CD4-positive, alpha-beta T cell (primary cell): ENCODE measurements at regions not wholly inside any gene's neighbourhood (a gene's known extent, or its start where the extent isn't known, plus 50 kb on each side); places are given as distances from the start of the nearest gene placed in this dataset.

Experiments used
- ATAC-seq: fragments of 200-7000 bp; cut with Tn5 transposase; one replicate; pipeline ENCODE4 v1.10.0; 2022; ENCODE audit warnings: mild to moderate bottlenecking; ENCODE audit not compliant: poor library complexity
- CTCF ChIA-PET: fragments of 350-600 bp; sonication (Branson Sonifier 250); formaldehyde crosslinking; loops from one replicate; lab custom pipeline; 2021; ENCODE audit warnings: antibody characterized with exemption, inconsistent platforms; lab: Charles Lee
- POLR2A ChIA-PET: fragments of 350-600 bp; sonication (Branson Sonifier 250); formaldehyde crosslinking; loops from one replicate; lab custom pipeline; 2021; ENCODE audit warnings: antibody characterized with exemption, inconsistent platforms; lab: Charles Lee
- DNase-seq, 14 experiments: peaks; one replicate each; pipeline ENCODE4 v3.0.0-alpha.2; 2013 to 2020; ENCODE audit warnings: mixed read lengths in 2 of 14
- H3K27ac ChIP-seq, 2 donors: one replicate each; pipeline versions ENCODE4 v1.5.1 to v1.7.0; 2013; ENCODE audit warnings: low read length in 2 of 2, low read depth in 1 of 2, mild to moderate bottlenecking in 1 of 2
- H3K27me3 ChIP-seq, 2 experiments: 1 replicate in 1 of 2; 2 replicates in 1 of 2; pipeline versions ENCODE4 v1.6.1 to v1.7.0; 2013; ENCODE audit warnings: low read length in 2 of 2, control low read depth in 1 of 2, mild to moderate bottlenecking in 1 of 2, moderate library complexity in 1 of 2; ENCODE audit not compliant: insufficient read depth in 2 of 2, control insufficient read depth in 1 of 2
- H3K36me3 ChIP-seq: one replicate; pipeline ENCODE4 v1.6.1; 2013; ENCODE audit warnings: low read length, control low read depth; ENCODE audit not compliant: insufficient read depth
- H3K4me1 ChIP-seq: one replicate; pipeline ENCODE4 v1.6.1; 2013; ENCODE audit warnings: low read length, control low read depth; ENCODE audit not compliant: insufficient read depth
- H3K4me3 ChIP-seq: one replicate; pipeline ENCODE4 v1.5.1; 2013; ENCODE audit warnings: mild to moderate bottlenecking, low read length, moderate library complexity
- H3K9me3 ChIP-seq, 2 experiments: 1 replicate in 1 of 2; 2 replicates in 1 of 2; pipeline versions ENCODE4 v1.6.1 to v1.7.0; 2013; ENCODE audit warnings: low read length in 2 of 2, mild to moderate bottlenecking in 2 of 2, control low read depth in 1 of 2, moderate library complexity in 1 of 2; ENCODE audit not compliant: control insufficient read depth in 1 of 2, insufficient read depth in 1 of 2
- H3K27ac Mint-ChIP-seq: one replicate; pipeline ENCODE4 v1.8.0; 2020; ENCODE audit warnings: mixed read lengths
- H3K27me3 Mint-ChIP-seq: one replicate; pipeline ENCODE4 v1.8.0; 2021; ENCODE audit warnings: mixed read lengths
- H3K36me3 Mint-ChIP-seq: one replicate; pipeline ENCODE4 v1.8.0; 2021; ENCODE audit warnings: low read depth, mixed read lengths
- H3K4me1 Mint-ChIP-seq: one replicate; pipeline ENCODE4 v1.8.0; 2021; ENCODE audit warnings: low read depth, mixed read lengths
- H3K4me3 Mint-ChIP-seq: one replicate; pipeline ENCODE4 v1.8.0; 2020; ENCODE audit warnings: mild to moderate bottlenecking, mixed read lengths
- H3K9me3 Mint-ChIP-seq: one replicate; pipeline ENCODE4 v1.8.0; 2020; ENCODE audit warnings: mixed read lengths
- intact Hi-C, 2 experiments: fragments of 100-400 bp; cut with DNase I in 1 of 2; cut with micrococcal nuclease in 1 of 2; formaldehyde crosslinking; loops; one replicate each; pipeline versions ENCODE4 v1.15.1 to v1.9.0; 2023 to 2025; cut with DNase I, micrococcal nuclease
- TF ChIP-seq, protein P1 (sequence below): fragments of 200-600 bp; IDR thresholded peaks from one replicate; pipeline ENCODE4 v1.8.0; 2022; ENCODE audit warnings: antibody characterized with exemption, mild to moderate bottlenecking

DNA sequence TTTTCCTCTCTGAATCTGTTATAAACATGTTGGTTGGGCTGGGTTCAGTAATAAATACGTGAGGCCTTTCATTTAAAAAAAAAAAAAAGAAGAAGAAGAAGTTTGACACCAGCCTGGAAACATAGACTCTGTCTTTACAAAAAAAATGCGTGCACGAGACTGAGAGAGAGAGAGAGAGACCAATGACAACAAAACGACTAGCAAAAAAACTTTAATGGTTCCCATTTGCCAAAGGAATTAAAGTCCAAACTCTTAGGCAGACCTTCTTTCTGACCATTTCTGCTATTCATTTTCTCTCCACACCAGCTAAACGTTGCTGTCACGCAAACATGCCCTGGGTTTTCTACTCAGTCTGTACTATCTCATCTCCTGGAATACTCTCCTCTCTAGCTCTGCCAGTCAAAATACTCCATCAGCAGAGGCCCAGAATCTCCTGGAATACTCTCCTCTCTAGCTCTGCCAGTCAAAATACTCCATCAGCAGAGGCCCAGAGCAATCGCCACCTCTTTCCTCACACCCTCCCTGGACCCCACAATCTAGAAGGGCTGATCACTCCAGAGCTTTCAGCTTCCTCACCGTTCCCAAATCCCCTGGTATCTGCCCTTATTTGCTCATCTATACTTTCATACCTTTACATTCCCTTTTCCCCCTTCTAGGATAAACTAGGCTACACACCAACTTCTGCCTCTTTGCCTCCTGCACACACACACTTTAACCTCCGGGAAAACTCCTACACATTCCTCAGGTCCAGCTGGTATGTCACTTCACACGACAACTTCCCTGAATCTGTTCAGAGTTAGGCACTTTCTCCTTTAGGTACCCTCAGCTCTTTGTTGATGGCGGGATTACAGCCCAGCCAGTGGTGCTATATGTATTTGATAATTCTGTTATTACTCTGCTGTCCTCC, 100.0 kb downstream of the CDC7 start:
- H3K9me3 Mint-ChIP-seq = no peaks in the 10 kb centered on the region
- POLR2A ChIA-PET = interaction anchor here (0.9 kb wide), 1 partner anchor 211 kb away, joined by 3 read pairs; no protein-coding TSS in a partner anchor
- no peaks in the 10 kb centered on the region for H3K9me3 ChIP-seq
- no peak overlapping the region for H3K27ac Mint-ChIP-seq
- no peaks in the 10 kb centered on the region for H3K4me1 ChIP-seq
- intact Hi-C loops = no loop called here
- TF ChIP-seq, protein P1, sequence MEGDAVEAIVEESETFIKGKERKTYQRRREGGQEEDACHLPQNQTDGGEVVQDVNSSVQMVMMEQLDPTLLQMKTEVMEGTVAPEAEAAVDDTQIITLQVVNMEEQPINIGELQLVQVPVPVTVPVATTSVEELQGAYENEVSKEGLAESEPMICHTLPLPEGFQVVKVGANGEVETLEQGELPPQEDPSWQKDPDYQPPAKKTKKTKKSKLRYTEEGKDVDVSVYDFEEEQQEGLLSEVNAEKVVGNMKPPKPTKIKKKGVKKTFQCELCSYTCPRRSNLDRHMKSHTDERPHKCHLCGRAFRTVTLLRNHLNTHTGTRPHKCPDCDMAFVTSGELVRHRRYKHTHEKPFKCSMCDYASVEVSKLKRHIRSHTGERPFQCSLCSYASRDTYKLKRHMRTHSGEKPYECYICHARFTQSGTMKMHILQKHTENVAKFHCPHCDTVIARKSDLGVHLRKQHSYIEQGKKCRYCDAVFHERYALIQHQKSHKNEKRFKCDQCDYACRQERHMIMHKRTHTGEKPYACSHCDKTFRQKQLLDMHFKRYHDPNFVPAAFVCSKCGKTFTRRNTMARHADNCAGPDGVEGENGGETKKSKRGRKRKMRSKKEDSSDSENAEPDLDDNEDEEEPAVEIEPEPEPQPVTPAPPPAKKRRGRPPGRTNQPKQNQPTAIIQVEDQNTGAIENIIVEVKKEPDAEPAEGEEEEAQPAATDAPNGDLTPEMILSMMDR = no peak
- H3K36me3 Mint-ChIP-seq = no peaks in the 10 kb centered on the region
- H3K27me3 Mint-ChIP-seq = no peaks in the 10 kb centered on the region
- H3K4me1 Mint-ChIP-seq = no peaks in the 10 kb centered on the region
- no peak overlapping the region for H3K27ac ChIP-seq
- no peak for ATAC-seq
- no peak overlapping the region for H3K4me3 ChIP-seq
- CTCF ChIA-PET = interaction anchor here (0.5 kb wide), 1 partner anchor 179 kb away, joined by 5 read pairs; no protein-coding TSS in a partner anchor
- no peak for DNase-seq
- no peaks in the 10 kb centered on the region for H3K27me3 ChIP-seq
- no peaks in the 10 kb centered on the region for H3K36me3 ChIP-seq
- no peak overlapping the region for H3K4me3 Mint-ChIP-seq

DNA sequence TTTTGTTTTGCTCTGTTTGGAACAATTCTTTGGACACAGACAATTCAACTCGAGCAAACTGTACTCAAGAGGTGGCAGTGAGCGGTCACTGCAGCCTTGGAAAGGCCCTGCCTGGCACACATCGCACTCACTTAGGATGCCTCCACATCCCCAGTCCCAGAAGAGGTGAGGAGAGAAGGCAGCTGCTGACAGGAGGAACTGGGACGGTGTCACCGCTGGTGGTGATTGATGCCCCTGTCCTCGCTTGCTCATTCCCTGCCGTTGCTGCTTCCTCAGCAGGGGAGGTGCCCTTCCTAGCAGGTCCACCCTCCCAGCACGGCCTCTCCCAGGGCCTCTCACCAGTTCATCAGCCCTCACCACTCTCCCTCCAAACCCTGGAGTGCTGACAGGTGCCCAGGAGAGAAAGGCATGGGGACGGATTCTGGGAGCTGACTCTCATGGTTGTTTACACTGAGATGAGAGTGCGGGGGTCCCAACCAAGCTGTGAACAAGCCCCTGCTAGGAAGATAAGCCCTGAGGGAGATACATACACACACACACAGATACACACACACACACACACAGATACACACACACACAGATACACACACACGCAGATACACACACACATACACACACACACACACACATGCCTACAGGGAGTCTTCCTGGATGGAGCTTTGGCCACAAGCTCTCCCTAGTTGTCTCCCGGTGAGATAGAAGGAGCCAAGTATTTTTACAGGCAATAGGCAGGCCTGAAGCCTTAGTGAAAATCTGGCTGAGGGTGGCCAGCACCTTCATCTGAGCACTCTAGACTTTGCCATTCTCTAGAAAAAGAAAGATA, 101.1 kb downstream of the CDC7 start:
- H3K4me3 ChIP-seq = no peak overlapping the region
- H3K9me3 ChIP-seq = no peaks in the 10 kb centered on the region
- Mint-ChIP-seq H3K4me1 (no peaks in the 10 kb centered on the region), H3K27ac (no peak overlapping the region), H3K9me3 (no peaks in the 10 kb centered on the region), H3K4me3 (no peak overlapping the region), H3K27me3 (no peaks in the 10 kb centered on the region), H3K36me3 (no peaks in the 10 kb centered on the region)
- TF ChIP-seq, protein P1 = no peak
- no peak for DNase-seq
- H3K27me3 ChIP-seq = no peaks in the 10 kb centered on the region
- intact Hi-C loops = no loop called here
- H3K36me3 ChIP-seq = no peaks in the 10 kb centered on the region
- CTCF ChIA-PET = no interaction called here
- POLR2A ChIA-PET = interaction anchor here (0.9 kb wide), 1 partner anchor 210 kb away, joined by 3 read pairs; no protein-coding TSS in a partner anchor
- ATAC-seq = no peak
- H3K4me1 ChIP-seq = no peaks in the 10 kb centered on the region
- no peak overlapping the region for H3K27ac ChIP-seq

DNA sequence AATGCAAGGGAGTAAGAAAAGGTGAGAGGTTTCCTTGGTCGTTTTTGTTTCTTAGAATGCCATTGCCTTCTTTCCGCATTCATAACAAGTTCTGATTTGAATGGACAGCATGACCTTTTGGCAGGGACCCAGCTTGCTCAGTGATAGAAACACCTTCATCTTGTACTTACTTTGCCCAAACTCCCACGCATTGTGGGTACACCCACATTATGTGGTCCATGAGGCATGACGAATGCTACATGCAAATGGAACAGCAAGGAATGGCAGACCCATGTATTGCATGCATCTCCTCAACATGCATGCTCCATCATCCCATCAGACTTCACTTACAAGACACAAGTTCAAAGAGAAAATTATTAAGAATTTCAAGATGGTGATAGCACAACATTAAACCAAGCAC, 102.8 kb downstream of the CDC7 start:
- intact Hi-C loops = no loop called here
- CTCF ChIA-PET = no interaction called here

More for the DNA sequence above, 102.8 kb downstream of the CDC7 start:
- ATAC-seq (no peak), DNase-seq (no peak)
- Histone ChIP-seq H3K27me3 (no peaks in the 10 kb centered on the region), H3K9me3 (no peaks in the 10 kb centered on the region), H3K36me3 (no peaks in the 10 kb centered on the region), H3K27ac (no peak overlapping the region), H3K4me1 (no peaks in the 10 kb centered on the region), H3K4me3 (no peak overlapping the region)
- no peaks in the 10 kb centered on the region for H3K4me1 Mint-ChIP-seq
- POLR2A ChIA-PET = no interaction called here
- no peaks in the 10 kb centered on the region for H3K9me3 Mint-ChIP-seq
- H3K36me3 Mint-ChIP-seq = no peaks in the 10 kb centered on the region
- no peak overlapping the region for H3K27ac Mint-ChIP-seq
- TF ChIP-seq, protein P1 = no peak
- H3K27me3 Mint-ChIP-seq = no peaks in the 10 kb centered on the region
- no peak overlapping the region for H3K4me3 Mint-ChIP-seq
